Trophoblast cell (in vitro differentiated cells and primary cell): ENCODE measurements at regions not wholly inside any gene's neighbourhood (a gene's known extent, or its start where the extent isn't known, plus 50 kb on each side); places are given as distances from the start of the nearest gene placed in this dataset.

Experiments used
- DNase-seq, 2 donors: peaks; one replicate each; pipeline ENCODE4 v3.0.0-alpha.2; 2016
- H2AFZ ChIP-seq: 2 replicates; pipeline ENCODE4 v1.6.1; 2013; ENCODE audit warnings: low read length, moderate library complexity, mild to moderate bottlenecking; ENCODE audit not compliant: insufficient read depth, poor library complexity
- H2AK5ac ChIP-seq: 2 replicates; pipeline ENCODE4 v1.6.1; 2013; ENCODE audit warnings: mild to moderate bottlenecking, low read length
- H2BK120ac ChIP-seq: 2 replicates; pipeline ENCODE4 v1.6.1; 2013; ENCODE audit warnings: low read length, mild to moderate bottlenecking, moderate library complexity; ENCODE audit not compliant: insufficient read depth, poor library complexity
- H2BK12ac ChIP-seq: 2 replicates; pipeline ENCODE4 v1.6.1; 2013; ENCODE audit warnings: mild to moderate bottlenecking, low read length, moderate library complexity
- H2BK5ac ChIP-seq: 2 replicates; pipeline ENCODE4 v1.6.1; 2013; ENCODE audit warnings: low read length, low read depth, moderate library complexity, mild to moderate bottlenecking; ENCODE audit not compliant: poor library complexity
- H3K14ac ChIP-seq: 2 replicates; pipeline ENCODE4 v1.6.1; 2013; ENCODE audit warnings: mild to moderate bottlenecking, low read length
- H3K18ac ChIP-seq: 2 replicates; pipeline ENCODE4 v1.6.1; 2013; ENCODE audit warnings: mild to moderate bottlenecking, low read length
- H3K23ac ChIP-seq: 2 replicates; pipeline ENCODE4 v1.6.1; 2013; ENCODE audit warnings: low read length
- H3K27ac ChIP-seq: 2 replicates; pipeline ENCODE4 v1.5.1; 2013; ENCODE audit warnings: low read depth, mild to moderate bottlenecking, inconsistent platforms, low read length, moderate library complexity
- H3K27me3 ChIP-seq: 2 replicates; pipeline ENCODE4 v1.6.1; 2013; ENCODE audit warnings: inconsistent platforms, mild to moderate bottlenecking, low read length, moderate library complexity; ENCODE audit not compliant: insufficient read depth
- H3K36me3 ChIP-seq, 2 experiments: 1 replicate in 1 of 2; 2 replicates in 1 of 2; pipeline ENCODE4 v1.6.1; 2013; ENCODE audit warnings: low read length in 2 of 2, mild to moderate bottlenecking in 2 of 2, moderate library complexity in 1 of 2; ENCODE audit not compliant: insufficient read depth in 2 of 2, control insufficient read depth in 1 of 2
- H3K4ac ChIP-seq: 2 replicates; pipeline ENCODE4 v1.6.1; 2013; ENCODE audit warnings: low read depth, mild to moderate bottlenecking, low read length, moderate library complexity
- H3K4me1 ChIP-seq, 2 experiments: 1 replicate in 1 of 2; 2 replicates in 1 of 2; pipeline ENCODE4 v1.6.1; 2013; ENCODE audit warnings: low read length in 2 of 2, mild to moderate bottlenecking in 2 of 2, moderate library complexity in 1 of 2; ENCODE audit not compliant: insufficient read depth in 2 of 2, control insufficient read depth in 1 of 2
- H3K4me2 ChIP-seq: 2 replicates; pipeline ENCODE4 v1.6.1; 2013; ENCODE audit warnings: inconsistent platforms, mild to moderate bottlenecking, low read length, moderate library complexity
- H3K4me3 ChIP-seq: 2 replicates; pipeline ENCODE4 v1.5.1; 2013; ENCODE audit warnings: mild to moderate bottlenecking, low read depth, low read length, inconsistent platforms
- H3K79me1 ChIP-seq: one replicate; pipeline ENCODE4 v1.6.1; 2013; ENCODE audit warnings: low read length
- H3K79me2 ChIP-seq: 2 replicates; pipeline ENCODE4 v1.6.1; 2013; ENCODE audit warnings: low read length, mild to moderate bottlenecking; ENCODE audit not compliant: control insufficient read depth, insufficient read depth, poor library complexity
- H3K9ac ChIP-seq: 2 replicates; pipeline ENCODE4 v1.6.1; 2013; ENCODE audit warnings: mild to moderate bottlenecking, low read length
- H3K9me3 ChIP-seq: 2 replicates; pipeline ENCODE4 v1.6.1; 2013; ENCODE audit warnings: low read depth, mild to moderate bottlenecking, control low read depth, inconsistent platforms, low read length; ENCODE audit not compliant: insufficient read depth
- H4K12ac ChIP-seq: 2 replicates; pipeline ENCODE4 v1.6.1; 2013; ENCODE audit warnings: low read depth, mild to moderate bottlenecking, low read length, moderate library complexity
- H4K8ac ChIP-seq: 2 replicates; pipeline ENCODE4 v1.6.1; 2013; ENCODE audit warnings: low read depth, mild to moderate bottlenecking, low read length, moderate library complexity
- H4K91ac ChIP-seq: one replicate; pipeline ENCODE4 v1.6.1; 2013; ENCODE audit warnings: low read depth, mild to moderate bottlenecking, low read length, moderate library complexity
- WGBS: extraction: QIAGEN DNeasy Blood & Tissue Kit; methylation state at CpG from one replicate; pipeline ENCODE4 v1.1.7; 2013; ENCODE audit warnings: missing lambda C conversion rate; ENCODE audit not compliant: insufficient read length, insufficient coverage; ENCODE audit errors: extremely low coverage; 5-methylcytosine and 5-hydroxymethylcytosine counted together

GRCh38 chr11:59289356-59290181 is 69.1 kb upstream of the OR5AN1 start:
- H2BK12ac ChIP-seq: no peak overlapping the region
- H4K91ac ChIP-seq: no peak overlapping the region
- no peaks in the 10 kb centered on the region for H3K9me3 ChIP-seq
- no peak overlapping the region for H3K18ac ChIP-seq
- H3K4ac ChIP-seq: no peak overlapping the region
- no peaks in the 10 kb centered on the region for H3K79me2 ChIP-seq
- no peaks in the 10 kb centered on the region for H3K79me1 ChIP-seq
- no peaks in the 10 kb centered on the region for H3K36me3 ChIP-seq
- H2BK120ac ChIP-seq: no peak overlapping the region
- no peak overlapping the region for H3K4me3 ChIP-seq
- H4K12ac ChIP-seq: no peak overlapping the region
- H3K27me3 ChIP-seq: no peaks in the 10 kb centered on the region
- no peak for DNase-seq
- H3K4me1 ChIP-seq: no peaks in the 10 kb centered on the region
- no peak overlapping the region for H3K9ac ChIP-seq
- H3K14ac ChIP-seq: no peak overlapping the region
- no peak overlapping the region for H4K8ac ChIP-seq
- H3K27ac ChIP-seq: no peak overlapping the region
- H2BK5ac ChIP-seq: no peak overlapping the region
- no peak overlapping the region for H2AFZ ChIP-seq
- H3K23ac ChIP-seq: no peak overlapping the region
- no peak overlapping the region for H3K4me2 ChIP-seq
- H2AK5ac ChIP-seq: no peak overlapping the region
- no CpG with 5 or more reads among the region's 4 CpGs for WGBS

DNA sequence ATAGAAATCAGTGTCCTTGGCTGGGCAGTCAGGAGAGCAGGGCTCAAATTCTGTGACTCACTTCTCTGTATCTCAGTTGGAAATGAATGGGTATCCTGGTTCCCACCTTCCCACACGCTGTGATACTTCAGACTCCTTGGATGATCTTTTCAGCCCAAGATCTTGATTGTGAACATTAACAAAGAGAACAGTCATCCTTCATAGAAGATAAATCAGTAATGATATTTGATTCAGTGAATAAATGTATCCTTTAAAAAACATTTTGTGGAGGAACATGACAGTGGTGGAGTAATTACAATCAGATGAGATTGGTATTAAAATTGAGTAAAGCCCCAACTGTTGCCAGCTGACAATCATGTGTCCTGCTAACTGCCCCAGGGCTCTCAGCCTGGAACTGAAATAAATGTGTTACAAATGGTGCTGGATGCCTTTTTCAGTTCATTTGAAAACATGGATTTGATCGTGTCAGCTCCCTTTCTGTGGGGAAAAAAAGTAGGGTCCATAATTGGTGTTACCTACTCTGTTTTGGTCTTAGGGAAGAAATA is 72.9 kb upstream of the OR5AN1 start:
- Histone ChIP-seq H3K18ac (no peak overlapping the region), H3K4me1 (no peaks in the 10 kb centered on the region), H2BK5ac (no peak overlapping the region), H3K27me3 (no peaks in the 10 kb centered on the region), H2AFZ (no peak overlapping the region), H4K8ac (no peak overlapping the region), H2BK12ac (no peak overlapping the region), H3K27ac (no peak overlapping the region), H3K4me2 (no peak overlapping the region), H3K23ac (no peak overlapping the region), H3K9ac (no peak overlapping the region), H2BK120ac (no peak overlapping the region), H4K91ac (no peak overlapping the region), H4K12ac (no peak overlapping the region), H3K79me2 (no peaks in the 10 kb centered on the region), H3K79me1 (no peaks in the 10 kb centered on the region), H3K14ac (no peak overlapping the region), H3K4me3 (no peak overlapping the region), H3K36me3 (no peaks in the 10 kb centered on the region), H3K9me3 (no peaks in the 10 kb centered on the region), H2AK5ac (no peak overlapping the region), H3K4ac (no peak overlapping the region)
- DNase-seq: no peak
- no CpG with 5 or more reads among the region's 2 CpGs for WGBS

DNA sequence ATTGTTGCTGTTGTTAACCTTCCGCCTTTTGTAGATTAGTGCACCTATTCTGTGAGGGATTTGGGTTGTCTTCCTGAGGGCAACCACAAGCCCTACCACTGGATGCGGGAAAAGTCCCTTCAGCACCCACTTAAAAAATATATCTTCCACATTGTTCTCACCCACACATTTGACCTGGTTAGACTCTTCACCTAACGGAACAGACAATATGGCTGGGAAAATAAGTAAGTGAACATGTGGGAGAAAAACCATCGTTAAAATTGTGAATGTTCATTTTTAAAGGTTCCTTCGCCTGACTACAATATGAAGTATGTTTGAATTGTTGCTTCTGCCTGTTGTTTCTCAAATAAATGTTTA is 72.0 kb upstream of the MPEG1 start:
- Histone ChIP-seq H3K27ac (no peak overlapping the region), H3K9me3 (no peaks in the 10 kb centered on the region), H2BK12ac (no peak overlapping the region), H2AK5ac (no peak overlapping the region), H3K79me1 (no peaks in the 10 kb centered on the region), H2AFZ (no peak overlapping the region), H4K8ac (no peak overlapping the region), H3K4me3 (no peak overlapping the region), H2BK120ac (no peak overlapping the region), H3K4me2 (no peak overlapping the region), H4K91ac (no peak overlapping the region), H2BK5ac (no peak overlapping the region), H3K4me1 (no peaks in the 10 kb centered on the region), H3K9ac (no peak overlapping the region), H3K18ac (no peak overlapping the region), H4K12ac (no peak overlapping the region), H3K27me3 (no peaks in the 10 kb centered on the region), H3K36me3 (no peaks in the 10 kb centered on the region), H3K4ac (no peak overlapping the region), H3K79me2 (no peaks in the 10 kb centered on the region), H3K23ac (no peak overlapping the region), H3K14ac (no peak overlapping the region)
- WGBS: no CpG with 5 or more reads among the region's 5 CpGs
- DNase-seq: no peak

GRCh38 chr11:59283825-59284772 is 71.4 kb upstream of the MPEG1 start:
- Histone ChIP-seq H3K18ac (no peak overlapping the region), H3K4me3 (no peak overlapping the region), H4K91ac (no peak overlapping the region), H3K23ac (no peak overlapping the region), H4K8ac (no peak overlapping the region), H3K79me1 (no peaks in the 10 kb centered on the region), H2BK120ac (no peak overlapping the region), H3K79me2 (no peaks in the 10 kb centered on the region), H3K4ac (no peak overlapping the region), H2BK12ac (no peak overlapping the region), H3K4me2 (no peak overlapping the region), H2BK5ac (no peak overlapping the region), H3K36me3 (no peaks in the 10 kb centered on the region), H3K27ac (no peak overlapping the region), H3K9me3 (no peaks in the 10 kb centered on the region), H3K4me1 (no peaks in the 10 kb centered on the region), H3K14ac (no peak overlapping the region), H2AK5ac (no peak overlapping the region), H3K9ac (no peak overlapping the region), H4K12ac (no peak overlapping the region), H2AFZ (no peak overlapping the region), H3K27me3 (no peaks in the 10 kb centered on the region)
- no CpG with 5 or more reads among the region's 14 CpGs for WGBS
- peak; percentile 24 to 75 for DNase-seq
